K562 (cell line): ENCODE measurements at regions not wholly inside any gene's neighbourhood (a gene's known extent, or its start where the extent isn't known, plus 50 kb on each side); places are given as distances from the start of the nearest gene placed in this dataset.

Experiments
- TOE1 ChIP-seq, 2 experiments: fragments of 450-650 bp in 1 of 2; sonication (generic) in 1 of 2; formaldehyde crosslinking in 1 of 2; IDR thresholded peaks; 2 replicates each; pipeline versions ENCODE4 v1.7.1 to v1.8.0; 2016 to 2022; ENCODE audit warnings: borderline replicate concordance in 2 of 2, mild to moderate bottlenecking in 2 of 2, antibody characterized with exemption in 1 of 2, inconsistent platforms in 1 of 2, low read depth in 1 of 2, missing genetic modification reagents in 1 of 2, moderate library complexity in 1 of 2
- ZNF384 ChIP-seq: IDR thresholded peaks from 2 replicates; pipeline ENCODE4 v1.6.1; 2012; ENCODE audit warnings: low read depth, low read length, improper control_type of control experiment
- TF ChIP-seq, protein P1 (sequence below), 3 experiments: IDR thresholded peaks in 2 of 3; conservative IDR thresholded peaks in 1 of 3; 2 replicates each; pipeline ENCODE4 v1.5.1; 2011 to 2012; ENCODE audit warnings: low read length in 3 of 3, mild to moderate bottlenecking in 3 of 3, control low read depth in 2 of 3, improper control_type of control experiment in 1 of 3, inconsistent platforms in 1 of 3, low read depth in 1 of 3, mixed read lengths in 1 of 3, moderate library complexity in 1 of 3; ENCODE audit not compliant: insufficient read depth in 2 of 3

GRCh38 chr5:75921011-75921410 is 162.2 kb upstream of the SV2C start:
- TF ChIP-seq, protein P1, sequence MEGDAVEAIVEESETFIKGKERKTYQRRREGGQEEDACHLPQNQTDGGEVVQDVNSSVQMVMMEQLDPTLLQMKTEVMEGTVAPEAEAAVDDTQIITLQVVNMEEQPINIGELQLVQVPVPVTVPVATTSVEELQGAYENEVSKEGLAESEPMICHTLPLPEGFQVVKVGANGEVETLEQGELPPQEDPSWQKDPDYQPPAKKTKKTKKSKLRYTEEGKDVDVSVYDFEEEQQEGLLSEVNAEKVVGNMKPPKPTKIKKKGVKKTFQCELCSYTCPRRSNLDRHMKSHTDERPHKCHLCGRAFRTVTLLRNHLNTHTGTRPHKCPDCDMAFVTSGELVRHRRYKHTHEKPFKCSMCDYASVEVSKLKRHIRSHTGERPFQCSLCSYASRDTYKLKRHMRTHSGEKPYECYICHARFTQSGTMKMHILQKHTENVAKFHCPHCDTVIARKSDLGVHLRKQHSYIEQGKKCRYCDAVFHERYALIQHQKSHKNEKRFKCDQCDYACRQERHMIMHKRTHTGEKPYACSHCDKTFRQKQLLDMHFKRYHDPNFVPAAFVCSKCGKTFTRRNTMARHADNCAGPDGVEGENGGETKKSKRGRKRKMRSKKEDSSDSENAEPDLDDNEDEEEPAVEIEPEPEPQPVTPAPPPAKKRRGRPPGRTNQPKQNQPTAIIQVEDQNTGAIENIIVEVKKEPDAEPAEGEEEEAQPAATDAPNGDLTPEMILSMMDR (IDR thresholded peaks at IDR 0.05 in 2 of 3, conservative IDR thresholded peaks at IDR 0.05 in 1 of 3; ENCODE audit: insufficient read depth in 2 of 3, low read depth in 1 of 3, low read length in 3 of 3), result no peak
- TF ChIP-seq TOE1 (IDR thresholded peaks at IDR 0.05; ENCODE audit: borderline replicate concordance) (no peak), TOE1 (CRISPR knock-in tag; IDR thresholded peaks at IDR 0.05; ENCODE audit: borderline replicate concordance, low read depth) (no peak), ZNF384 (no peak)
